ENCODE measurements at regions not wholly inside any gene's neighbourhood (a gene's known extent, or its start where the extent isn't known, plus 50 kb on each side); places are given as distances from the start of the nearest gene placed in this dataset.

DNA sequence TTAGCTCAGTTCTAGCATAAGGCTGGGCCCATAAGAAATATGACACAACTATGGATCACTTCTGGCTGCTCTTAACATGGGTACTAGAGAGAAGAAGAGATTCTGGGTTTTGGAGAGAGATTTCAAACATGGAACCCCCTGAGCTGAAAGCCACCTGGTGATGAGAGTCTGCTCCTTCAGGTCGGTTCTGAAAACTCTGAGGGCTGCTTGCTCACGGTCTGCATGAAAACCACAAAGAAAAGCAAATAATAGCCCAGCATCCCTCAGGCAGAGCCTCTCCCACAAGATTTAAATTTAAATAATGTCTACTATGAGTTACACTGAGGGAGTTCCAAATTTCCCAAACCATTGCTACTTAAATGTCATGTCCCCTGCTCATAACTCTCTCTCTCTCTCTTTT lies 301.5 kb downstream of the BMP7 start:
- TF ChIP-seq POLR2A (IDR thresholded peaks at IDR 0.05), result no peak
- TF ChIP-seq POLR2AphosphoS5 (IDR thresholded peaks at IDR 0.05; ENCODE audit: insufficient read depth in 1 of 2, low read depth in 1 of 2), result no peak
- TF ChIP-seq, protein P1, sequence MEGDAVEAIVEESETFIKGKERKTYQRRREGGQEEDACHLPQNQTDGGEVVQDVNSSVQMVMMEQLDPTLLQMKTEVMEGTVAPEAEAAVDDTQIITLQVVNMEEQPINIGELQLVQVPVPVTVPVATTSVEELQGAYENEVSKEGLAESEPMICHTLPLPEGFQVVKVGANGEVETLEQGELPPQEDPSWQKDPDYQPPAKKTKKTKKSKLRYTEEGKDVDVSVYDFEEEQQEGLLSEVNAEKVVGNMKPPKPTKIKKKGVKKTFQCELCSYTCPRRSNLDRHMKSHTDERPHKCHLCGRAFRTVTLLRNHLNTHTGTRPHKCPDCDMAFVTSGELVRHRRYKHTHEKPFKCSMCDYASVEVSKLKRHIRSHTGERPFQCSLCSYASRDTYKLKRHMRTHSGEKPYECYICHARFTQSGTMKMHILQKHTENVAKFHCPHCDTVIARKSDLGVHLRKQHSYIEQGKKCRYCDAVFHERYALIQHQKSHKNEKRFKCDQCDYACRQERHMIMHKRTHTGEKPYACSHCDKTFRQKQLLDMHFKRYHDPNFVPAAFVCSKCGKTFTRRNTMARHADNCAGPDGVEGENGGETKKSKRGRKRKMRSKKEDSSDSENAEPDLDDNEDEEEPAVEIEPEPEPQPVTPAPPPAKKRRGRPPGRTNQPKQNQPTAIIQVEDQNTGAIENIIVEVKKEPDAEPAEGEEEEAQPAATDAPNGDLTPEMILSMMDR (IDR thresholded peaks at IDR 0.05), result no peak

All from vagina (tissue), 2 donors.